ENCODE measurements at regions not wholly inside any gene's neighbourhood (a gene's known extent, or its start where the extent isn't known, plus 50 kb on each side); places are given as distances from the start of the nearest gene placed in this dataset.

DNA sequence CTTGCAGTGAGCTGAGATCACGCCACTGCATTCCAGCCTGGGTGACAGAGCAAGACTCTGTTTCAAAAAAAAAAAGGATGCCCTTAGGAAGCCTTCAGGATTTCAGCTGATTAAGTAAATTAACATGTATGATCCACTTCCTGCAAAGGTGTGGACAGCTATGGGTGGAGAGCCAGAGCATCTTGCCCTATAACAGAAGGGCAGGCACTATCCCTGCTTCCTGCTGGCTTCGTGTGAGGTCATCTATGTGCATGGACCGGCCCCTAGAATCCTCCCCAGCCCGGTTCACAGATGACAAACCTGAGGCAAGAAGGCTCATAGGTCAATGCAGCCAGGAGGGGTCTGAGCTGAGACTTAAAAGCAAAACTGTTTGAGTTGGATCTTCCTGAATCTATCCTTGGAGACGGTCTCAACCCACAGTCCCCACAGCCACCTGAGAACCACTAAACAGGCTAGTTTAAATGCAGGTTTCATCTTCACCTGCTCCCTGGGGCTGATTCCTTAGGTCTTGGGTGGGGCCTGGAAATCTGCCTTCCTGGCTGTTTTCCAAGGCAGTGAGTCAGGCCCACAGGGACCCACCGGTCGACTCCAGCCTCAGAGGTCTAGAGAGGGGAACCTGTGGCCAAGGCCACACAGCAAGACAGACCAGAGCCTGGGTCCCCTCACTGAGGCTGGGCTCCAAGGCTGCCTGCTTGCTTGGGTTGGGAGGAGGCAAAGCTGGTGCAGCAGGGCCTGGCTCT is 55.2 kb upstream of the MPEG1 start:
- Histone ChIP-seq H3K4me3 (ENCODE audit: low read length) (no peak overlapping the region), H3K4me1 (ENCODE audit: insufficient read depth, low read length) (peaks cover 71% of the 10 kb centered on the region)

DNA sequence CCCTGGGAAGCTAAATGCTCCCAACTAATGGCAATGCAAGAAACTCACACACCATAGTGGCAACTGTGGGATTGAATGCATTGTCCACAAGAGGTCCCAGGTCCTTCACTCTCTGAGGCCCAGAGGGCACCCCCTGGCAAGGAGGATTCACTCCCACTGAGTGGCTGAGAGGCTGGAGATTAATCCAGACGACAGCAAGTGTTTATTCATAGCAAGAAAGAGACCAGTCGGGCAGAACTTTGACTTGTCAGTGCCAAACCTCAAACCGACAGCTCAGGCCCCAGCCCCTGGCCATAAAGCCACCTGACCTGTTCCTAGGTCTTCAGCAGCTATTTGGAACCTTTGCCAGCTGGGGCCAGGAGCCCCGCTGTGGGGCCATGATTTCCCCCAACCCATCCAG is 54.5 kb upstream of the MPEG1 start:
- H3K4me1 ChIP-seq (ENCODE audit: insufficient read depth, low read length) = peaks cover 68% of the 10 kb centered on the region
- no peaks in the 10 kb centered on the region for H3K27me3 ChIP-seq (ENCODE audit: insufficient read depth, low read length)
- no peaks in the 10 kb centered on the region for H3K9me3 ChIP-seq (ENCODE audit: low read depth, low read length)
- no peak overlapping the region for H3K4me3 ChIP-seq (ENCODE audit: low read length)

More for the DNA sequence above, 55.2 kb upstream of the MPEG1 start:
- no peaks in the 10 kb centered on the region for H3K9me3 ChIP-seq (ENCODE audit: low read depth, low read length)
- H3K27me3 ChIP-seq (ENCODE audit: insufficient read depth, low read length) = no peaks in the 10 kb centered on the region

DNA sequence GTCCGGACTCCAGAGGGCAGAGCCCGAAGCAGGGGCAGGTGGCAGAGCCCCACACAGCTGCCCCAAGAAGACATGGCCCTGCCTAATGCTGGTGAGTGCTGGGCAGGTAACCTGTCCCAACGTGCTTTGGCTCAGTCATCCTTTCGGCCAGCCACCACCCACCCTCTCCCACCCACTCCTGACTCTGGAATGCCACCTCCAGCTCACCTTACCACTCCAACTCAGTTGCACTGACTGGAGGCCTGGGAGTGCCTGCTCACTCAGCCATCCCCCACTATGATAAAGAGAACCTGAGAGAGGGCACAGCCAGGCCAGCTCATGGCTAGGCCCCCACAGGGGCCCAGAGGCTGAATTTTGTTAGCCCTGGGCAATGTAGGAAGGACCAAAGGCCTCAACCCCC is 53.8 kb upstream of the MPEG1 start:
- Histone ChIP-seq H3K4me3 (ENCODE audit: low read length) (no peak overlapping the region), H3K4me1 (ENCODE audit: insufficient read depth, low read length) (peaks cover 61% of the 10 kb centered on the region), H3K9me3 (ENCODE audit: low read depth, low read length) (no peaks in the 10 kb centered on the region), H3K27me3 (ENCODE audit: insufficient read depth, low read length) (no peaks in the 10 kb centered on the region)

DNA sequence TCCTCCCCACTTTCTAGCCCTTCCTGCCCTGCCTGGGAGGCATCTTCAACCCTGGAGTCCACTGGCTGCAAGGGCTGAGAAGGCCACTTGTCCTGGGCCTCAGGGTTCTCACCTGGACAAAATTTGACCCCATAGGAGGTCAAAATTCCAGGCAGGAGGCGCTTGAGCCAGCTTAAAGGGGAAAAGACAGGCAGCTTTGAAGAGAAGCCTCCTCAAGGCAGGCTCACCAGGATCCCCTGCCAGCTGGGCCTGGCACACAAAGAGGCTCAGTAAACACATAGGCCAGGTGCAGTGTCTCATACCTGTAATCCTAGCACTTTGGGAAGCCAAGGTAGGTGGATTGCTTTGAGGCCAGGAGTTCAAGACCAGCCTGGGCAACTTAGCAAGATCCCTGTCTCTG is 53.0 kb upstream of the MPEG1 start:
- no peaks in the 10 kb centered on the region for H3K27me3 ChIP-seq (ENCODE audit: insufficient read depth, low read length)
- H3K9me3 ChIP-seq (ENCODE audit: low read depth, low read length) = no peaks in the 10 kb centered on the region
- no peak overlapping the region for H3K4me3 ChIP-seq (ENCODE audit: low read length)
- peaks cover 53% of the 10 kb centered on the region for H3K4me1 ChIP-seq (ENCODE audit: insufficient read depth, low read length)

DNA sequence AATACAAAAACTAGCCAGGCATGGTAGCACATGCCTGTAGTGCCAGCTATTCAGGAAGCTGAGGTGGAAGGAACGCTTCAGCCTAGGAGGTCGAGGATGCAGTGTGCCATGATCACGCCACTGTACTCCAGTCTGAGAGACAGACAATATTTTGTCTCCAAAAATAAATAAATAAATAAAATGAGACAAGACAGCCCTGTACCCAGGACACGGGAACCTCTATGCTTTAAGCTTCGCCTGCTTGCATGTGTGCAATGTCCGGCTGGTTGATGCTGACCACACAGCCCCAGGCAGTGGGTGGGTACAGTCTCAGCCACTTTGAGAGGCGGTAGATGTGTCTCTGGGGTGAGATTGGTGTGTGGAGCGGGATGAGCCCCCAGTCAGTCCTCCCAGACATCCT is 52.0 kb upstream of the MPEG1 start:
- Histone ChIP-seq H3K27me3 (ENCODE audit: insufficient read depth, low read length) (no peaks in the 10 kb centered on the region), H3K4me3 (ENCODE audit: low read length) (no peak overlapping the region), H3K4me1 (ENCODE audit: insufficient read depth, low read length) (peaks cover 44% of the 10 kb centered on the region), H3K9me3 (ENCODE audit: low read depth, low read length) (no peaks in the 10 kb centered on the region)

DNA sequence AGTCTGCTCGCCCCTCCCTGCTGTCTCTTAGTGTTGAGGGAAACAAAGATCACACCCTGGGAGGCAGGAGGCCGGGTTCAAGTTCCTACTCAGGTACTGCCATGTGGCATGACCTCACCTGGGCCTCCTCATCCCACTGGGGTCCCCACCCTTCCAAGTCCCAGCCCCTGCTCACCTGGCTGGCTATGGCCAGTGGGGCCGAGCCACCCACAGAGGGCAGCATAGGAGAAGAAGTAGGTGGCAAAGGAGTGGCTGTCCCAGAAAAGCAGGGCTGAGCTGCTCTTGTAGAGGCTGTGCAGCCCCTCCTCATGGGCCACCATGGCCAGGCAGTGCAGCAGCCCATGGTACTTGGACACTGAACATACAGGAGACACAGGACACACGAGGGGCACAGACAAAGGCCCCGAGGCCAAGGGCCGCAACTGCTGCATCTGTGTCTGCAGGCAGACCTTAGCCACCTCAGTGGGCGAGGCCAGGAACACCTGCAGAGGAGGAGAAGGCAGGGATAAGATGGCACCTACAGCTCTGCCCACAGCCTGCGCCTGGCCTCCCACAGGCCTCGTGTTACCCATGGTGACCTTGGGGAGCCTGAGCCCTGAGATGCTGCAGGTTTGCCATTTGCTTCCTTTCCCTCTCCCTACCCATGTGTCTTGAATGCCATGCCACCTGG is 50.6 kb upstream of the MPEG1 start:
- Histone ChIP-seq H3K4me3 (ENCODE audit: low read length) (no peak overlapping the region), H3K4me1 (ENCODE audit: insufficient read depth, low read length) (peaks cover 40% of the 10 kb centered on the region), H3K27me3 (ENCODE audit: insufficient read depth, low read length) (no peaks in the 10 kb centered on the region), H3K9me3 (ENCODE audit: low read depth, low read length) (no peaks in the 10 kb centered on the region)
